Activated B cell treated with CpG ODN at 0.5 μM for 24 hours (primary cell): ENCODE measurements at regions not wholly inside any gene's neighbourhood (a gene's known extent, or its start where the extent isn't known, plus 50 kb on each side); places are given as distances from the start of the nearest gene placed in this dataset.

Experiments used
- ATAC-seq: fragments of 200-7000 bp; cut with Tn5 transposase; one replicate; pipeline ENCODE4 v1.10.0; 2021; ENCODE audit warnings: low read depth, mild to moderate bottlenecking, moderate library complexity
- CTCF ChIA-PET: fragments of 350-600 bp; sonication (Branson Sonifier 250); formaldehyde crosslinking; loops from one replicate; lab custom pipeline; 2021; ENCODE audit warnings: antibody characterized with exemption; lab: Charles Lee
- POLR2A ChIA-PET: fragments of 350-600 bp; sonication (Branson Sonifier 250); formaldehyde crosslinking; loops from one replicate; lab custom pipeline; 2021; ENCODE audit warnings: antibody characterized with exemption; lab: Charles Lee
- DNase-seq: peaks from one replicate; pipeline ENCODE4 v3.0.0; 2022
- H3K27ac Mint-ChIP-seq: one replicate; pipeline ENCODE4 v1.8.0; 2020; ENCODE audit warnings: mixed read lengths
- H3K27me3 Mint-ChIP-seq: one replicate; pipeline ENCODE4 v1.8.0; 2021; ENCODE audit warnings: mixed read lengths
- H3K36me3 Mint-ChIP-seq: one replicate; pipeline ENCODE4 v1.8.0; 2021; ENCODE audit warnings: low read depth, mixed read lengths
- H3K4me1 Mint-ChIP-seq: one replicate; pipeline ENCODE4 v1.8.0; 2021; ENCODE audit warnings: mixed read lengths
- H3K4me3 Mint-ChIP-seq: one replicate; pipeline ENCODE4 v1.8.0; 2020; ENCODE audit warnings: mild to moderate bottlenecking, mixed read lengths
- H3K9me3 Mint-ChIP-seq: one replicate; pipeline ENCODE4 v1.8.0; 2020; ENCODE audit warnings: mixed read lengths
- intact Hi-C: fragments of 100-400 bp; cut with micrococcal nuclease; formaldehyde crosslinking; loops from one replicate; pipeline ENCODE4 v1.15.1; 2024
- TF ChIP-seq, protein P1 (sequence below): fragments of 200-600 bp; IDR thresholded peaks from one replicate; pipeline ENCODE4 v1.8.0; 2022; ENCODE audit warnings: antibody characterized with exemption, mild to moderate bottlenecking

DNA sequence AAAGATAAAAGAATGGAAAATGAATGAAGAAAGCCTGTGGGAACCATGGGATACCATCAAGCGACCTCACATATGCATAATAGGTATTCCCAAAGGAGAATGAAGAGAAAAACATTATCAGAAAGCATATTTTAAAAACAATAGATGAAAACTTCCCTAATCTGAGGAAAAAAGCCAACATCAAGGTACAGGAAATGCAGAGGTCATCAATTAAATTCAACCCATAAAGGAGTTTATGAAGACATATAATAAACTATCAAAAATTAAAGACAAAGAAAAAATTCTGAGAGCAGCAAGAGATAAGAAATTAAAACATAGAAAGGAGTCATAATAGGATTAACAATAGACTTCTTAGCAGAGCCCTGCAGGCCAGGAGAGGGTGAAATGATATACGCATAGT, 397.5 kb downstream of the GPM6A start:
- DNase-seq, result no peak
- no peaks in the 10 kb centered on the region for H3K36me3 Mint-ChIP-seq
- intact Hi-C loops, result no loop called here
- no peaks in the 10 kb centered on the region for H3K27me3 Mint-ChIP-seq
- no peaks in the 10 kb centered on the region for H3K4me1 Mint-ChIP-seq
- H3K4me3 Mint-ChIP-seq, result no peak overlapping the region
- ChIA-PET CTCF (no interaction called here), POLR2A (no interaction called here)
- H3K27ac Mint-ChIP-seq, result no peak overlapping the region
- H3K9me3 Mint-ChIP-seq, result peaks cover 17% of the 10 kb centered on the region
- ATAC-seq, result no peak
- TF ChIP-seq, protein P1, sequence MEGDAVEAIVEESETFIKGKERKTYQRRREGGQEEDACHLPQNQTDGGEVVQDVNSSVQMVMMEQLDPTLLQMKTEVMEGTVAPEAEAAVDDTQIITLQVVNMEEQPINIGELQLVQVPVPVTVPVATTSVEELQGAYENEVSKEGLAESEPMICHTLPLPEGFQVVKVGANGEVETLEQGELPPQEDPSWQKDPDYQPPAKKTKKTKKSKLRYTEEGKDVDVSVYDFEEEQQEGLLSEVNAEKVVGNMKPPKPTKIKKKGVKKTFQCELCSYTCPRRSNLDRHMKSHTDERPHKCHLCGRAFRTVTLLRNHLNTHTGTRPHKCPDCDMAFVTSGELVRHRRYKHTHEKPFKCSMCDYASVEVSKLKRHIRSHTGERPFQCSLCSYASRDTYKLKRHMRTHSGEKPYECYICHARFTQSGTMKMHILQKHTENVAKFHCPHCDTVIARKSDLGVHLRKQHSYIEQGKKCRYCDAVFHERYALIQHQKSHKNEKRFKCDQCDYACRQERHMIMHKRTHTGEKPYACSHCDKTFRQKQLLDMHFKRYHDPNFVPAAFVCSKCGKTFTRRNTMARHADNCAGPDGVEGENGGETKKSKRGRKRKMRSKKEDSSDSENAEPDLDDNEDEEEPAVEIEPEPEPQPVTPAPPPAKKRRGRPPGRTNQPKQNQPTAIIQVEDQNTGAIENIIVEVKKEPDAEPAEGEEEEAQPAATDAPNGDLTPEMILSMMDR, result no peak

DNA sequence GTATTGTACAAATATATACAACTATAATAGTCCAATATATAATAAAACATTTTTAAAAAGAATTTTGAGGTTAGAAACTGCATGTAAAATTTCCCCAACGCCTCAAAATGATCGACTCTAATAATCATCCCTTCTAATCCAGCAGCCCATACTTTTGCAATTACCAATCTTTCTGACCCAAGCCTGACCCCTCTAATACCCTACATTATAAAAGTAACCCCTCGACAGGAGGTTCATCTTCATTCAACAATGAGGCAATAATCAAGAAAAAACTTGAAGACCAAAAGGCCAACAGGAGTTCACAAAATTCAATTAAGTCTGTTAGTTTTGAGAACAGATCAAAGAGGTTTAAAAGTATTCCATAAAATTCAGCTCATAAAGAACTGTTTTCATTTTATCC, 393.5 kb downstream of the GPM6A start:
- H3K27ac Mint-ChIP-seq, result no peak overlapping the region
- CTCF ChIA-PET, result no interaction called here
- POLR2A ChIA-PET, result no interaction called here
- H3K9me3 Mint-ChIP-seq, result peaks cover 14% of the 10 kb centered on the region
- TF ChIP-seq, protein P1, result no peak
- H3K4me3 Mint-ChIP-seq, result no peak overlapping the region
- intact Hi-C loops, result no loop called here
- ATAC-seq (no peak), DNase-seq (no peak)
- H3K4me1 Mint-ChIP-seq, result no peaks in the 10 kb centered on the region
- H3K36me3 Mint-ChIP-seq, result no peaks in the 10 kb centered on the region
- H3K27me3 Mint-ChIP-seq, result no peaks in the 10 kb centered on the region

DNA sequence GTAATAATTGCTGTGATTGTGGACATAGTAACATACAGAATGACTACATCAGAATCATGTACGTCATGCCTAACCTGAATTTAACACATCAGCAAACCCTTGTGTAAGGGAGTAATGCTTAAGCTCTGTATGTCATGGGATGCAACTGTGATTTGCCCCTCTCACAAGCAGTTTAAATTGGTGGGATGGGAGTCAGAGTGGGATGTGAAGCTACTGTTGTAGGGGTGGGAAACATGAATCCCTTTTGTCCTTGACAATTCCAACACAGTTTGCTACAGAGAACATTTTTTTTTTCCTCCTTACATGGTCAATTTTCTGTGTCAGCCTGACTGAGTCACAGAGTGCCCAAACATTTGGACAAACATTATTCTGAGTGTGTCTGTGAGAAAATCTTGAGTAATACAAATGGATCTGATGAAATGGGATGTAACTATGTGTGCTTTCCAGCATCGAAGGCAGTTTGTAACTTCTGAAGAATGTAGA, 392.8 kb downstream of the GPM6A start:
- no peak for DNase-seq
- no peak for ATAC-seq
- Mint-ChIP-seq H3K27me3 (no peaks in the 10 kb centered on the region), H3K27ac (no peak overlapping the region), H3K36me3 (no peaks in the 10 kb centered on the region), H3K4me3 (no peak overlapping the region), H3K4me1 (no peaks in the 10 kb centered on the region), H3K9me3 (peaks cover 10% of the 10 kb centered on the region)
- ChIA-PET POLR2A (no interaction called here), CTCF (no interaction called here)
- intact Hi-C loops, result no loop called here
- TF ChIP-seq, protein P1, result no peak

DNA sequence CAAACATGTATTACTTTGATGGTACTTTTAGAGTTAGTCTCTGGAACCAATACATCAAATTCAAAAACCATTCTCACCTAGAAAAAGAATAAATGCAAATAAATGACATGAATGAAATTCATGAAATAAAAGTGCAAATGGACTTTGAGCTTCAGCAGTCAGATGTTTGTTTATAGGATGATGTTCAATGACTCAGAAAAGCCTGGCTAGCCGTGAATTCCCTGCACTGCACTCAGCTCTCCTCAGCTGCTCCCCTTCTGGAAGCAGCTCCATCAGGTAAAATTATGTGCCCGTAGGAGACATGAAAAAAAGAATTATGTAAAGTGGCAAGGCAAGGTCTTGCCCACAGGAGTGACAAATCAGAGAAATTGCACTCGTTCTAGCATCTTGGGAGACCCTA, 390.6 kb downstream of the GPM6A start:
- Mint-ChIP-seq H3K27me3 (no peaks in the 10 kb centered on the region), H3K4me3 (no peak overlapping the region), H3K36me3 (no peaks in the 10 kb centered on the region), H3K9me3 (peaks cover 3% of the 10 kb centered on the region), H3K4me1 (no peaks in the 10 kb centered on the region), H3K27ac (no peak overlapping the region)
- ChIA-PET CTCF (no interaction called here), POLR2A (no interaction called here)
- intact Hi-C loops, result no loop called here
- DNase-seq, result no peak
- TF ChIP-seq, protein P1, result no peak
- no peak for ATAC-seq

DNA sequence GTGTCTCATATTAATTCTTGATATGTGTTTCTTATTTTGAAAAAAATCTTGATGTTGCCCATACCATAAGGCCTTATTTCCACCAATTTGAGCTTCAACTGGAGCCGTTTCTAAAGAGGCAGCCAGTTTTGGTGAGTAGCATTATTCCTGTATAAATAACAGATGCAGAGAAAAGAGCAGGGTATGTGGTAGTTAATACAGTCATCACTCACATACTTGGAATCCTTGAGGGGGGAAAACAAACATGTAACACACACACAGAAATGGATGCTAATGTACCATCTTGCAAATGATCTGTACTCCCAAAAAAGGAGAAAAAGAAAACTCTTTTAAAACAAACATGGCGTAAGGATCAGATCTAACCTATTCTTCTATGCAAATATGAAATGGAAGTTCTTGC, 389.7 kb downstream of the GPM6A start:
- H3K36me3 Mint-ChIP-seq, result no peaks in the 10 kb centered on the region
- no peak overlapping the region for H3K4me3 Mint-ChIP-seq
- ATAC-seq (no peak), DNase-seq (no peak)
- intact Hi-C loops, result no loop called here
- H3K9me3 Mint-ChIP-seq, result peaks cover 4% of the 10 kb centered on the region
- ChIA-PET POLR2A (no interaction called here), CTCF (no interaction called here)
- no peaks in the 10 kb centered on the region for H3K4me1 Mint-ChIP-seq
- TF ChIP-seq, protein P1, result no peak
- H3K27ac Mint-ChIP-seq, result no peak overlapping the region
- H3K27me3 Mint-ChIP-seq, result no peaks in the 10 kb centered on the region
